Natural killer cell treated with Interleukin-12 subunit alpha and Interleukin-12 subunit beta and Interleukin-15 and Interleukin-18, amount 100 ng/mL, for 72 hours (primary cell): ENCODE measurements at regions not wholly inside any gene's neighbourhood (a gene's known extent, or its start where the extent isn't known, plus 50 kb on each side); places are given as distances from the start of the nearest gene placed in this dataset.

Experiments
- ATAC-seq, 2 donors: fragments of 150-1000 bp; cut with Tn5 transposase in 1 of 2; sonication (Bioruptor Pico), chemical (Tn5 transposase) in 1 of 2; 2 replicates each; pipeline ENCODE4 v1.10.0; 2021
- DNase-seq: peaks from one replicate; pipeline ENCODE4 v3.0.0; 2022; ENCODE audit warnings: low spot score
- H3K27ac Mint-ChIP-seq, 2 donors: 1 replicate in 1 of 2; 2 replicates in 1 of 2; pipeline ENCODE4 v1.8.0; 2022; ENCODE audit warnings: mixed read lengths in 2 of 2, mild to moderate bottlenecking in 1 of 2, moderate library complexity in 1 of 2
- H3K27me3 Mint-ChIP-seq, 2 donors: 1 replicate in 1 of 2; 2 replicates in 1 of 2; pipeline ENCODE4 v1.8.0; 2022; ENCODE audit warnings: mixed read lengths in 2 of 2
- H3K36me3 Mint-ChIP-seq: one replicate; pipeline ENCODE4 v1.8.0; 2022; ENCODE audit warnings: mixed read lengths
- H3K4me1 Mint-ChIP-seq, 2 donors: 1 replicate in 1 of 2; 2 replicates in 1 of 2; pipeline ENCODE4 v1.8.0; 2022; ENCODE audit warnings: low read depth in 2 of 2, mixed read lengths in 2 of 2, mild to moderate bottlenecking in 1 of 2
- H3K4me3 Mint-ChIP-seq: one replicate; pipeline ENCODE4 v1.8.0; 2022; ENCODE audit warnings: mixed read lengths
- H3K9me3 Mint-ChIP-seq: 2 replicates; pipeline ENCODE4 v1.8.0; 2022; ENCODE audit warnings: mixed read lengths

DNA sequence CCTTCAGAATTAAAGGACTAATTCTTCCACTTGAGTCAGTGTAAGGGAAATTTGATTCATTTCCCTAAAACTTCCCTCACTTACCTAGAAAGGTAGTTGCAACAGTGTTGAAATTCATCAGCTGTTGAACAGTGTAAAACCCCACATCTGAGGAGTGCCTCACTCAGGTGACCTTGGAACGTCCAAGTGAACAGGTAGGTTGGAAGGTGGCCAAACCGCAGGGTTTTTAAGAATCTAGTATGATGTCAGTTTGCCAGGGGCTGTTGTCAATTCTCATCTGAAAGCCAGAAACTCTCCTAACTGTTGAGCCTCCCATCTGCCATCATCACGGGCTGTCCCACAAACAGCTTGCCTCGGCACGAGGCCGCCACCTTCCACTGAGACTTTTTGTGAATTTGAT lies 105.7 kb downstream of the TMEM174 start:
- ATAC-seq = no peak
- H3K36me3 Mint-ChIP-seq = no peaks in the 10 kb centered on the region
- H3K9me3 Mint-ChIP-seq = no peaks in the 10 kb centered on the region
- H3K4me3 Mint-ChIP-seq = no peak overlapping the region
- DNase-seq = no peak
- H3K4me1 Mint-ChIP-seq = no peaks in the 10 kb centered on the region
- peaks cover 41 to 62% of the 10 kb centered on the region in 2 donors for H3K27me3 Mint-ChIP-seq
- no peak overlapping the region for H3K27ac Mint-ChIP-seq

DNA sequence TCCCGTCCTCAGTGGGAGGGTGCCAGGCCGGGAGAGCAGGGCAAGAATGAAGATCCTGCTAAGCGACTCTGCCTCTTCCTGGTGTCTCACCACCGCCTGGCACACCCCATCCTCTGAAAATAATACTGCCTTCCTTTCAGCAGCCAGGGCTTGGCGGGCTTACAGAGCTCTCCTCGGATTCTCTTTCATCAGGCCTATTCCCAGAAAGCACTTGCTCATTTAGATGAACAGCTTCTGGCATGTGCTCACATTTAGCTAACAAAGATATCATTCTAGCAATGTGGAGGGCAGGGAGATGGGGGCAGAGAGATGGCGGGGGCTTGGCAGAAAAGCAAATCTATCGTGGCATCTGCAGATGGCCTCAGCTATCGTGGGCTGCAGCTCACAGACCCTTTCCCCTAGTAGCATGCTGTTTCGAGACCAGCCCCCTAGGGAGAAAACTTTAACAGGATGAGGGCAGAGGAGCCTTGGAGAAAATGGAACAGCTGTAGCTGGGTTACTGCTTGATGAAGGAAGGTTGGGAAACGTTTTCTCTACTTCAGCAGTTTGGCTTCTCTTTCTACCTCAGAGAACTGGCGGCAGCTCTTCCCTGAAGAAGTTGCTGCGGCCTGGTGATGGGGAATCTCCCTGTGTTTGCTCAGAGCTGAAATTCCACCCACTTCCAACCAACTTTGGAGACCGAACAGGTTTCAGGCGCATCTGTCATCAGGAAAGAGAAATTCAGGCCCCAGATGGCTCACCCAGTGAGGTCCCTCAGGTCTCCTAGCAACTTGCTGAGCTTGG lies 102.1 kb downstream of the TMEM174 start:
- ATAC-seq (no peak), DNase-seq (no peak)
- H3K4me1 Mint-ChIP-seq = no peaks in the 10 kb centered on the region
- no peak overlapping the region for H3K27ac Mint-ChIP-seq
- H3K9me3 Mint-ChIP-seq = no peaks in the 10 kb centered on the region
- peaks cover 32 to 41% of the 10 kb centered on the region in 2 donors for H3K27me3 Mint-ChIP-seq
- no peak overlapping the region for H3K4me3 Mint-ChIP-seq
- no peaks in the 10 kb centered on the region for H3K36me3 Mint-ChIP-seq

GRCh38 chr5:73274121-73274520 lies 101.1 kb downstream of the TMEM174 start:
- Mint-ChIP-seq H3K4me3 (no peak overlapping the region), H3K27me3 (peaks cover 29 to 38% of the 10 kb centered on the region in 2 donors)
- ATAC-seq = no peak

DNA sequence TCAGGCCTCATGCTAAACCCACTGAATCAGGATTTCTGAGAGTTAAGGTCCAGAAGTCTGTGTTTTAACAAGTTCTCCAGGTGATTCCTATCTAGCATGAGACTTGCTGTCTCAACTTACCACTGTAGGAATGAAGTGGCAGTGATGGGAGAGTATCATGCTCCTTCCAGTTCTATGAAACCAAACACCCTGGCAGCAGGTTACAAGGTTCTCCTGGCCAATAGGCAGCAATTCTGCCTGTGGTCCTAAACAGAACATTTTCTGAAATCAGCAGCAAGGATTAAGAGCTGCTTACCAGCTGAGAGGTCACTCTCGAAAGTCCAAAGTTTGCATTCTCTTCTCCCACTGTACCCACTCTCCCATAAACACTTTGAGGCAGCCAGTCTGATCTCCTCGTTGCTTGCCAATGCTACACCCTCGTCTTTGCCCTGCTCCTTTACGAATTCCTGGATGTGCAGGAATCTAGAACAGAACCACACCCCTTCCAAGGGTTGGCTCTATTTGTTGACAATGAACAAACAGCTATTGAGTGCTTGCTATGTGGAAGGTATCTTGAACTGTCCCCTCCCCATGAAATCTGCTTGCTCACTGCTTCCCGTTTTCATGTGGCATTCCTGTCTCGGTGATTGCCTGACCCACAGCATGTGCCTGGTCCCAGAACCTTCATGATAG lies 100.5 kb downstream of the TMEM174 start:
- DNase-seq (no peak), ATAC-seq (no peak)
- Mint-ChIP-seq H3K27me3 (peaks cover 29 to 37% of the 10 kb centered on the region in 2 donors), H3K9me3 (no peaks in the 10 kb centered on the region), H3K4me1 (no peaks in the 10 kb centered on the region), H3K36me3 (no peaks in the 10 kb centered on the region), H3K4me3 (no peak overlapping the region), H3K27ac (no peak overlapping the region)

More at GRCh38 chr5:73274121-73274520, 101.1 kb downstream of the TMEM174 start:
- H3K27ac Mint-ChIP-seq = no peak overlapping the region
- H3K36me3 Mint-ChIP-seq = no peaks in the 10 kb centered on the region
- no peaks in the 10 kb centered on the region for H3K9me3 Mint-ChIP-seq
- DNase-seq = no peak
- no peaks in the 10 kb centered on the region for H3K4me1 Mint-ChIP-seq

GRCh38 chr5:73272351-73272750 lies 99.4 kb downstream of the TMEM174 start:
- no peaks in the 10 kb centered on the region for H3K4me1 Mint-ChIP-seq
- peaks cover 26 to 37% of the 10 kb centered on the region in 2 donors for H3K27me3 Mint-ChIP-seq
- DNase-seq = no peak

GRCh38 chr5:73268826-73269225 lies 95.8 kb downstream of the TMEM174 start:
- H3K27ac Mint-ChIP-seq = no peak overlapping the region
- no peaks in the 10 kb centered on the region for H3K9me3 Mint-ChIP-seq
- DNase-seq = no peak
- no peaks in the 10 kb centered on the region for H3K4me1 Mint-ChIP-seq
- peaks cover 24 to 41% of the 10 kb centered on the region in 2 donors for H3K27me3 Mint-ChIP-seq
- no peak overlapping the region for H3K4me3 Mint-ChIP-seq
- H3K36me3 Mint-ChIP-seq = no peaks in the 10 kb centered on the region
- no peak for ATAC-seq

More at GRCh38 chr5:73272351-73272750, 99.4 kb downstream of the TMEM174 start:
- H3K4me3 Mint-ChIP-seq = no peak overlapping the region
- ATAC-seq = no peak
- H3K27ac Mint-ChIP-seq = no peak overlapping the region
- H3K36me3 Mint-ChIP-seq = no peaks in the 10 kb centered on the region
- H3K9me3 Mint-ChIP-seq = no peaks in the 10 kb centered on the region

DNA sequence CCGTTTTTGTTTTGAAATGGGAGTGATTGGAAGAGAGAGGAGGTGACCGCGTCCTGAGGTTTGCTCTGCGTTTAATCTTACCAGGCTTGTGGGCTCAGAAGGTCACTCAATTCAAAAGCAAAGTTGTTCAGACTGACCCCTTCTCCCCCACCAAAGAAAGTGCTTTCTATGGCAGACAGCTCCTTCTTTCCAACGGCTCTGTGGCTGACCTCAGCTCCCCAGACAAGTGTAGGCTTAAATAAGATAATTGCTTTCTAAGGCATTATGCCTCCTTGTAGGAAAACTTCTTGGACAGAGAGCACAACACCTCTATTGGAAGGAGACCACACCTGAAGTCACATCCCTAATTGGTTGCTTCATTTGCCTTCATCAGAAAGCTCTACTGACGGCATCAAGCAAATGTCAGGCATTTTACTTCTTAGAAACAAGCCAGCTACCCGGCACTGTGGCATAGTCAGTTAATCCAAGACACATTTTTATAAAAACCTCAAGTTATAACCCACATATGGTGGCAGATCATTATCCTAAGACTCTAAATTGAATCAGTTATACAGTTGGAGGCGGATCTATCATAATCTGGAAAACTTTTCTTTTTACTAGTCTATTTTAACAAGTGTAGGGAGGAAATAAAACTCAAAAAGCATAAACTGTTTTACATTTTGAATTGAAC lies 94.9 kb downstream of the TMEM174 start:
- H3K36me3 Mint-ChIP-seq = no peaks in the 10 kb centered on the region
- H3K4me3 Mint-ChIP-seq = no peak overlapping the region
- peaks cover 25 to 43% of the 10 kb centered on the region in 2 donors for H3K27me3 Mint-ChIP-seq
- DNase-seq (no peak), ATAC-seq (no peak)
- H3K27ac Mint-ChIP-seq = no peak overlapping the region
- no peaks in the 10 kb centered on the region for H3K9me3 Mint-ChIP-seq
- no peaks in the 10 kb centered on the region for H3K4me1 Mint-ChIP-seq

DNA sequence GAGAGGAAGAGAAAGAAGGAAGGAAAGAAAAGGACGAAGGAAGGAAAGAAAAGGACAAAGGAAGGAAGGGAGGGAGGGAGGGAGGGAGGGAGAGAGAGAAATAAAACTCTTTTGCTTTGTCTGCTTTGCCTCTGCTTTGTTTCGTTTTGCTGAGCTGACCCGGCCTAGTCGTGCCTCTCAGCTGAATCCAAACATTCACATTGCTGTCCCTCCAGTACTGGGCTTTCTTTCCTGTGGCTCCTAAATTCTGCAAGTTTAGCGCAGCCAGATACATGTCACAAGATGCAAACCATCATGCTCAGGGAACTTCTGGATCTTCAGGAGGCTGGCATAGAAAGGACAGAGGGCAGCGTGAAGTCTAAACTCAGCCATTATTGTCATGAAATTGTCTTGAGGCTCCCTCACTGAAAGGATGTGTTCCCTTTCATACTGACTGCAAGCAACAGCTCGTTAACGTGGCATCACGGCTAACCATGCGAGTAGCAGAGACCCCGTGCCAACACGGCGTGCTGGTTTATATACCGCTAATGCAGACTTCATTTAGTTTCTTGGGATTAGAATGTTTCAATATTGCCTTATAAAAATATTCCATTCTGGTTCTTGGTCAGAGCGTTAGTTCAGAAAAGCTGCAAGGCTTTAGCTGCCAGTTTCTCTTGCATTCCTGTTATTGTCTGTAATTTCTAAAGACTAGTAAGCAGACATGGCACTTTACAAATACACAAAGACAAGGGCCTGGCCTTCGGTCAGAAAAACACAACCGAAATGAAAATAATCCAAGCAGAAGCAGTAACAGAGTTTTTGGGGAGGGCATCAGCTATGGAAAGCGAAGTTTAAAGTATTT lies 94.2 kb downstream of the TMEM174 start:
- Mint-ChIP-seq H3K27ac (no peak overlapping the region), H3K9me3 (no peaks in the 10 kb centered on the region), H3K27me3 (peaks cover 31 to 51% of the 10 kb centered on the region in 2 donors), H3K36me3 (no peaks in the 10 kb centered on the region), H3K4me3 (no peak overlapping the region), H3K4me1 (no peaks in the 10 kb centered on the region)
- ATAC-seq (no peak), DNase-seq (no peak)

DNA sequence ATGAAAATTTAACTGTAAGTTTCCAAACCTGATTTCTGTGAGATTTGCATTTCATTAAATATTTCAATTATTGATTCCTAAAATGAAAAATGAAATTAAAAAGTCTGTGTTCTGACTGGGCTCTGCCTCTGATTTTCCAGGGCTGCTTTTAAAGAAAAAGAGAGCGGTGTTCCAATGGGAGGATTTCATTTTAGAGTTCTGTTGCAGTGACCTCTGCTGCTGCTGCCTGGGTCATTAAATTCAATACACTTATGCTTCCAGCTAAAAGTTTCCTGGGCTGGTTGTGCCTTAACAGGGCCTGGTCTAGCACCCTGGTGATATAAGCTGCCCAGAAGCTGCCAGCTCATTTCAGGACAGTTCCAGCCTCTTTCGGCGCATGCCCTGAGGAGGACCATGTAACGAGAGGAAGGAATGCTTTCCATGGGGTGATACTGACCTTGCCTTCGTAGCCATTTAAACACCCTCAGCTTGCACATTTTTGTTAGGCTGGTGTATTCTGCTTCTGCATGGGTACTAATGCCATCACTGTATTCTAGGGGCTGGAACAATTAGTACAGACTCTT lies 93.3 kb downstream of the TMEM174 start:
- ATAC-seq (peak in 1 of 2 donors; percentile 20), DNase-seq (no peak)
- Mint-ChIP-seq H3K36me3 (no peaks in the 10 kb centered on the region), H3K9me3 (no peaks in the 10 kb centered on the region), H3K4me1 (no peaks in the 10 kb centered on the region), H3K4me3 (no peak overlapping the region), H3K27ac (no peak overlapping the region), H3K27me3 (peaks cover 33 to 59% of the 10 kb centered on the region in 2 donors)

DNA sequence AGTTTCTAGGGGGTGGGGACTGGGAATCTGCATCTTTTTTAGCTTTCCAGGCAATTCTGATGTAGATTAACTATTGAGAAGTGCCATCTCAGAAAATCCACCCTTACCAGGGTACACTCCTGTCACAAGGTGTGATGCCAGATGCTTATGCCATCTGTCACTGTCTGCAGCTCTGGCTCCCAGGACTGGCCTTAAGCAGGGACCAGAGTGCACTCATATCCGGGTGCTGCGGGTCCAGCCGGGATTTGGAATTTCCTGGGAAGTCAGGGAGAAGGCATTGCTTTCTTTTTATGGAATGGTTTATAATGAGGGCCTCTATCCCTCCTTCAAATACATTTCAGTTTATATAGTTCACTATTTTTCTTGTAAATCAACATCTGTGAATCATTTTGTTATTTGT lies 92.6 kb downstream of the TMEM174 start:
- no peak overlapping the region for H3K27ac Mint-ChIP-seq
- ATAC-seq = no peak

DNA sequence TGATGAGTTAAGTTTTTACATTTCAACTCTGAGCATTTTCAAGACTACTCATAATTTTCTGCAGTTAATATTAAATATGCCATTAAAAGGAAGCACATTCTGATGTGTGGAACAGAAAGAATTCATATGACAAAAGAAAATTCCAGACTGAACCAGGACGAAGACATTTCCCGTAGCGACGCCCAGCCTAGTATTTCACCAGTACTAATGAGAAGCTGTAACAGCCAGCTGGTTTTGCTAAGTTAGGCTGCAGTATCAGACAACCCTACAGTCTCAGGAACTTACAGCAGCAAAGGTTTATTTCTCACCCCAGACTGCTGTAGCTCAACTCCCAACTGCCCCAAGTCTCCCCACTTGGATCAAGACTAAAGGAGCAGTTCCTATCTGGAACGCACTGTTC lies 91.6 kb downstream of the TMEM174 start:
- Mint-ChIP-seq H3K9me3 (no peaks in the 10 kb centered on the region), H3K36me3 (no peaks in the 10 kb centered on the region), H3K27me3 (peaks cover 25 to 48% of the 10 kb centered on the region in 2 donors), H3K4me1 (no peaks in the 10 kb centered on the region), H3K4me3 (no peak overlapping the region), H3K27ac (no peak overlapping the region)
- ATAC-seq (no peak), DNase-seq (no peak)

More for the DNA sequence above, 92.6 kb downstream of the TMEM174 start:
- Mint-ChIP-seq H3K4me3 (no peak overlapping the region), H3K36me3 (no peaks in the 10 kb centered on the region), H3K27me3 (peaks cover 33 to 57% of the 10 kb centered on the region in 2 donors), H3K9me3 (no peaks in the 10 kb centered on the region), H3K4me1 (no peaks in the 10 kb centered on the region)
- no peak for DNase-seq

DNA sequence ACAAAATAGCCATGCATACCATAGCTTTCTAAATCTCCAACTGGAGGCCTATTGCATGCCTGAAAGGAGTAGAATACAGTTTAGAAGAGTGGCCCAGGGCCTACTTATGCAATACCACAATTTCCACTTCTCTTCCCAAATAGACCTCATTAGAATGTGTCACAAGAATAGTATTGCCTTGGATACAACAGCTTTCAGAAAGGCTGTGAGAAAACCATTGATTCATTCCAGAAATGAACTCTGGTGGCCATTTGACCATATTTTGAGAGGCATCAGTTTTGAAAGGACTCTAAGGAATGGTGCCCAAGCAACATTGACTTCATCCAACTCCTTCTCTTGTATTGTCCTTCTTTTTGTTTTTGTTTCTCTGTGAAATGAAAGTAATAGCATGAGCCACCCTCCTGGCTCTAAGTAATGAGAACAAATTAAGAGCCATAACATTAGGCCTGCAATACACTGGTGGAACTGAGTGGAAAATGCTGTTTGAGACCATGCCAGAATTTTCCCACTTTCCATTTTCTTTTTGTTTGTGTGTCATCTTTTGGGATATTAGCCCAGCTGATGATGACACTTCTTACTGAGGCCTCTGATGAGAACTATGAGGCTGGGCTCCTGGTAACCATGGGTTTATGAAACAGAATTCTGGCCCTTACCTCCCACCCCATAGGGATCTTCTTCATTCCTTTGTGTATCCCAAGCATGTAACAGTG lies 90.2 kb downstream of the TMEM174 start:
- Mint-ChIP-seq H3K27ac (no peak overlapping the region), H3K9me3 (no peaks in the 10 kb centered on the region), H3K4me1 (no peaks in the 10 kb centered on the region), H3K4me3 (no peak overlapping the region), H3K36me3 (no peaks in the 10 kb centered on the region), H3K27me3 (peaks cover 37 to 59% of the 10 kb centered on the region in 2 donors)
- DNase-seq (no peak), ATAC-seq (no peak)

GRCh38 chr5:73256862-73257261 lies 83.9 kb downstream of the TMEM174 start:
- no peak for DNase-seq
- H3K9me3 Mint-ChIP-seq = no peaks in the 10 kb centered on the region
- no peak overlapping the region for H3K27ac Mint-ChIP-seq
- no peaks in the 10 kb centered on the region for H3K36me3 Mint-ChIP-seq
- H3K4me1 Mint-ChIP-seq = no peaks in the 10 kb centered on the region
- peaks cover 42 to 58% of the 10 kb centered on the region in 2 donors for H3K27me3 Mint-ChIP-seq
- H3K4me3 Mint-ChIP-seq = no peak overlapping the region
- ATAC-seq = no peak
